BE2C (cell line): ENCODE measurements at regions not wholly inside any gene's neighbourhood (a gene's known extent, or its start where the extent isn't known, plus 50 kb on each side); places are given as distances from the start of the nearest gene placed in this dataset.

Experiments used
- DNase-seq: peaks from one replicate; pipeline ENCODE4 v3.0.0-alpha.2; 2020
- H3K27me3 ChIP-seq: fragments of 250-450 bp; sonication (Bioruptor Pico); 2 replicates; pipeline ENCODE4 v1.5.1; 2020; ENCODE audit warnings: mild to moderate bottlenecking
- H3K36me3 ChIP-seq: fragments of 250-450 bp; sonication (Bioruptor Pico); 2 replicates; pipeline ENCODE4 v1.5.1; 2020; ENCODE audit warnings: mild to moderate bottlenecking
- H3K4me1 ChIP-seq: fragments of 250-450 bp; sonication (Bioruptor Pico); 2 replicates; pipeline ENCODE4 v1.5.1; 2020
- H3K4me3 ChIP-seq: 2 replicates; pipeline ENCODE4 v1.5.1; 2011; ENCODE audit warnings: low read depth, low read length
- H3K9me3 ChIP-seq: fragments of 250-450 bp; sonication (Bioruptor Pico); 2 replicates; pipeline ENCODE4 v1.5.1; 2020
- CTCF ChIP-seq: IDR thresholded peaks from 2 replicates; pipeline ENCODE4 v1.5.1; 2012; ENCODE audit warnings: mild to moderate bottlenecking, low read depth, low read length

GRCh38 chr5:2388571-2388970 lies 362.9 kb downstream of the IRX2 start:
- no peak overlapping the region for H3K4me3 ChIP-seq
- no peak for TF ChIP-seq CTCF
- no peaks in the 10 kb centered on the region for H3K4me1 ChIP-seq

GRCh38 chr5:2387634-2388325 lies 363.7 kb downstream of the IRX2 start:
- Histone ChIP-seq H3K4me3 (no peak overlapping the region), H3K36me3 (no peaks in the 10 kb centered on the region), H3K9me3 (no peaks in the 10 kb centered on the region), H3K27me3 (no peaks in the 10 kb centered on the region), H3K4me1 (no peaks in the 10 kb centered on the region)
- TF ChIP-seq CTCF, result no peak
- no peak for DNase-seq

More at GRCh38 chr5:2388571-2388970, 362.9 kb downstream of the IRX2 start:
- no peaks in the 10 kb centered on the region for H3K36me3 ChIP-seq
- no peaks in the 10 kb centered on the region for H3K27me3 ChIP-seq
- DNase-seq, result no peak
- no peaks in the 10 kb centered on the region for H3K9me3 ChIP-seq

- Histone ChIP-seq H3K36me3 (no peaks in the 10 kb centered on the region), H3K4me1 (no peaks in the 10 kb centered on the region), H3K27me3 (no peaks in the 10 kb centered on the region), H3K9me3 (no peaks in the 10 kb centered on the region), H3K4me3 (no peak overlapping the region)
- no peak for DNase-seq
- no peak for TF ChIP-seq CTCF
Measured at GRCh38 chr5:2387250-2387633, 364.2 kb downstream of the IRX2 start.

GRCh38 chr5:2385818-2386217 lies 365.7 kb downstream of the IRX2 start:
- no peak for TF ChIP-seq CTCF
- DNase-seq, result no peak
- Histone ChIP-seq H3K4me3 (no peak overlapping the region), H3K9me3 (no peaks in the 10 kb centered on the region), H3K4me1 (no peaks in the 10 kb centered on the region), H3K36me3 (no peaks in the 10 kb centered on the region), H3K27me3 (no peaks in the 10 kb centered on the region)

- TF ChIP-seq CTCF, result no peak
- no peak for DNase-seq
- Histone ChIP-seq H3K9me3 (no peaks in the 10 kb centered on the region), H3K4me3 (no peak overlapping the region), H3K36me3 (no peaks in the 10 kb centered on the region), H3K4me1 (no peaks in the 10 kb centered on the region), H3K27me3 (no peaks in the 10 kb centered on the region)
Measured at GRCh38 chr5:2383698-2384065, 367.8 kb downstream of the IRX2 start.

- Histone ChIP-seq H3K9me3 (no peaks in the 10 kb centered on the region), H3K27me3 (no peaks in the 10 kb centered on the region), H3K4me1 (no peaks in the 10 kb centered on the region), H3K36me3 (no peaks in the 10 kb centered on the region), H3K4me3 (no peak overlapping the region)
- no peak for DNase-seq
- TF ChIP-seq CTCF, result no peak
Measured at GRCh38 chr5:2382776-2383697, 368.4 kb downstream of the IRX2 start.
